Tibial nerve (tissue), 4 donors: ENCODE measurements at regions not wholly inside any gene's neighbourhood (a gene's known extent, or its start where the extent isn't known, plus 50 kb on each side); places are given as distances from the start of the nearest gene placed in this dataset.
"Not testable (repeated sequence)": the region's sequence is repeated elsewhere in the genome, so short reads cannot be mapped to it uniquely, and the experiment has no call there.

ENCODE experiments used
- DNase-seq, 2 donors: peaks; one replicate each; pipeline ENCODE4 v3.0.0-alpha.2; 2019; ENCODE audit warnings: low spot score in 2 of 2
- H3K27ac ChIP-seq, 4 donors: fragments of 200-600 bp; sonication (generic) in 3 of 4; one replicate each; pipeline ENCODE4 v1.5.1; 2017 to 2019; ENCODE audit warnings: mild to moderate bottlenecking in 1 of 4
- H3K27me3 ChIP-seq, 2 donors: fragments of 200-600 bp; sonication (generic) in 1 of 2; one replicate each; pipeline versions ENCODE4 v1.5.1 to v1.6.0; 2017 to 2019
- H3K36me3 ChIP-seq, 3 donors: fragments of 200-600 bp; sonication (generic); one replicate each; pipeline ENCODE4 v1.5.1; 2018 to 2019
- H3K4me1 ChIP-seq, 4 donors: fragments of 200-600 bp; sonication (generic) in 3 of 4; one replicate each; pipeline ENCODE4 v1.5.1; 2017 to 2019
- H3K4me3 ChIP-seq, 4 donors: fragments of 200-600 bp; sonication (generic) in 3 of 4; one replicate each; pipeline ENCODE4 v1.5.1; 2017 to 2019; ENCODE audit warnings: mild to moderate bottlenecking in 1 of 4, moderate library complexity in 1 of 4
- H3K9me3 ChIP-seq, 4 donors: fragments of 200-600 bp; sonication (generic) in 3 of 4; one replicate each; pipeline ENCODE4 v1.5.1; 2017 to 2019
- CTCF ChIP-seq, 5 experiments: fragments of 200-600 bp in 3 of 5; fragments of 450-650 bp in 2 of 5; sonication (generic) in 3 of 5; IDR thresholded peaks; one replicate each; pipeline ENCODE4 v1.5.1; 2016 to 2019; ENCODE audit warnings: antibody characterized with exemption in 5 of 5, mild to moderate bottlenecking in 3 of 5, moderate library complexity in 2 of 5
- EP300 ChIP-seq, 2 donors: sonication (generic); formaldehyde crosslinking; IDR thresholded peaks; one replicate each; pipeline ENCODE4 v1.6.1; 2017; ENCODE audit warnings: antibody characterized with exemption in 2 of 2, mild to moderate bottlenecking in 1 of 2
- POLR2A ChIP-seq, 2 donors: fragments of 450-650 bp; IDR thresholded peaks; one replicate each; pipeline ENCODE4 v1.6.1; 2017; ENCODE audit warnings: antibody characterized with exemption in 2 of 2, mild to moderate bottlenecking in 2 of 2, moderate library complexity in 2 of 2
- WGBS, 2 donors: methylation state at CpG; one replicate each; pipeline ENCODE4 v1.1.5; 2018; 5-methylcytosine and 5-hydroxymethylcytosine counted together

DNA sequence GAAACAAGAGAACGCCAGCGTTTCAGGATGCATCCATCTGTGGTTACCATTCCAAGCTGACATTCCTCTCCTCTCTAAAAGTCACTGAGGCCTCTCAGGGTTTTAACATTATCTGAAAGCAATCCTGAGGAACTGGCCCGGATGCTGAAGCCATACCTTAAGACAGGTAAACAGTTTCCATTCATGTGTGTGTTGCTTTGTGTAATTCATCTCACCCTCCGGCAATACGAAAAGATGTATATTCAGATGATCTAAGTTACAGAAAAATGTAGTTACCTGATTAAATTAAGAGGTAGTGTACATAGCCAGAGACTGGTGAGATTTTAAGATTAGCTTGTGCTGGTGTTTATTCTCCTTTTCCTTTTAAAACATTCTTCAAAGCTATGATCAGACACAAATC is 68.4 kb upstream of the BACH2 start:
- no peak for TF ChIP-seq EP300 (IDR thresholded peaks at IDR 0.05)
- no peak for TF ChIP-seq POLR2A (IDR thresholded peaks at IDR 0.05)
- TF ChIP-seq CTCF (IDR thresholded peaks at IDR 0.05), result no peak
- 75% methylated on average over 5 of the region's 5 CpGs for WGBS, 2 donors
- no peak for DNase-seq

GRCh38 chr6:90364286-90364685 is 67.6 kb upstream of the BACH2 start:
- no peak overlapping the region for H3K4me3 ChIP-seq
- no peaks in the 10 kb centered on the region for H3K36me3 ChIP-seq
- peaks cover 0 to 13% (median under 1%) of the 10 kb centered on the region in 4 donors for H3K4me1 ChIP-seq
- H3K9me3 ChIP-seq, result no peaks in the 10 kb centered on the region
- no peak overlapping the region for H3K27ac ChIP-seq
- no peak for DNase-seq
- TF ChIP-seq POLR2A (IDR thresholded peaks at IDR 0.05), result no peak
- no peak for TF ChIP-seq CTCF (IDR thresholded peaks at IDR 0.05)
- no peak for TF ChIP-seq EP300 (IDR thresholded peaks at IDR 0.05)
- WGBS, 2 donors, result 63 to 73% methylated on average over 5 of the region's 5 CpGs
- no peaks in the 10 kb centered on the region for H3K27me3 ChIP-seq

More for the DNA sequence above, 68.4 kb upstream of the BACH2 start:
- H3K36me3 ChIP-seq, result no peaks in the 10 kb centered on the region
- peaks cover 0 to 17% (median 4%) of the 10 kb centered on the region in 4 donors for H3K4me1 ChIP-seq
- H3K4me3 ChIP-seq, result no peak overlapping the region
- H3K27ac ChIP-seq, result no peak overlapping the region
- no peaks in the 10 kb centered on the region for H3K9me3 ChIP-seq
- no peaks in the 10 kb centered on the region for H3K27me3 ChIP-seq

DNA sequence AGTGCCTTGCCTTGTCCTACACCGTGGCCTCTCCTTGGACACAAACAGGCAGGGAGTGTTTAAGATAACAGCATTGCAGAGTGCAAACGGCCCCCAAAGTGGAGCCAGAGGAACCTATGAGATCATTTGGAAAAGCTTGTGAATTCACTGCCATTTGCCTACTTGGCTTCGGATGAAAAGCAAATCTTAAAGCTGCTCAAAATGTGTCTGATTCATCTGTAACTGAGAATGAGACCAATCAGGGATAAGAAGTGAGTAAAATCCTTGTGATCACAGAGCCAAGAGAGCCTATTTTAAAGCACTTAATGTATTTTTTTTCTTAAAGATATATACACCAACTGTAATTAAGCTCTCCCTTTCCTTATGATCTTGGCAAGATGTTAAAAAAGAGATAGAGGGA is 65.7 kb upstream of the BACH2 start:
- no peak for TF ChIP-seq EP300 (IDR thresholded peaks at IDR 0.05)
- no peak for TF ChIP-seq POLR2A (IDR thresholded peaks at IDR 0.05)
- no peak for TF ChIP-seq CTCF (IDR thresholded peaks at IDR 0.05)
- no peaks in the 10 kb centered on the region for H3K9me3 ChIP-seq
- no peaks in the 10 kb centered on the region for H3K36me3 ChIP-seq
- 15 to 19% methylated on average over 3 of the region's 3 CpGs for WGBS, 2 donors
- H3K4me3 ChIP-seq, result no peak overlapping the region
- H3K4me1 ChIP-seq, result no peaks in the 10 kb centered on the region
- DNase-seq, result no peak
- no peak overlapping the region for H3K27ac ChIP-seq
- H3K27me3 ChIP-seq, result no peaks in the 10 kb centered on the region

DNA sequence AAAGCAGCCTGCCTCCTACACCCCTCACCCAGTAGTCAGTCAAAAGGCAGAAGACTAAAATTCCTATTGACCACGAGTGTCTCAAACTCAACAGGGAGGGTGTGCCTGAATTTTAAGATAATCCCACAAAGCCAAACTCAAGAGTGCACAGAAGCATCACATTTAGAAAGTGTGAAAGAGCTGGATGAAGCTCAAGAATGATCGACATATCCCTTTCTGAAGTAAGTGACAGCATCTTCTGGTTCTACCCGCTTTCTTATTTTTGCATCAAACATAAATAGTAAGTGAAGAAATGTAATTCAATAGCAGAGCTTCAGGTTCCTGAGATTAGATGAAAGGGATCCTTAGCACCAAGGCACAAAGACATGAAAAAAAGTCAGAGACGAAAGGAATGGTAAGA is 64.5 kb upstream of the BACH2 start:
- Histone ChIP-seq H3K27ac (no peak overlapping the region), H3K36me3 (no peaks in the 10 kb centered on the region), H3K27me3 (no peaks in the 10 kb centered on the region), H3K9me3 (no peaks in the 10 kb centered on the region), H3K4me1 (no peaks in the 10 kb centered on the region), H3K4me3 (no peak overlapping the region)
- no peak for DNase-seq
- TF ChIP-seq CTCF (IDR thresholded peaks at IDR 0.05) (no peak), EP300 (IDR thresholded peaks at IDR 0.05) (no peak), POLR2A (IDR thresholded peaks at IDR 0.05) (no peak)
- WGBS, 2 donors, result 86 to 88% methylated on average over 4 of the region's 4 CpGs

- not testable (repeated sequence) for H3K27me3 ChIP-seq, H3K9me3 ChIP-seq, H3K36me3 ChIP-seq, H3K4me1 ChIP-seq, H3K27ac ChIP-seq, H3K4me3 ChIP-seq, DNase-seq
- WGBS, 2 donors, result 90% methylated on average over 11 of the region's 11 CpGs
These were observed 61.6 kb upstream of the BACH2 start for GRCh38 chr6:90358036-90358770.
